GM23338 (cell line): ENCODE measurements at regions not wholly inside any gene's neighbourhood (a gene's known extent, or its start where the extent isn't known, plus 50 kb on each side); places are given as distances from the start of the nearest gene placed in this dataset.
"Not testable (repeated sequence)": the region's sequence is repeated elsewhere in the genome, so short reads cannot be mapped to it uniquely, and the experiment has no call there.

ENCODE experiments used
- ATAC-seq: fragments of 200-7000 bp; cut with Tn5 transposase; 3 replicates; pipeline ENCODE4 v1.9.1; 2020
- DNase-seq: peaks from one replicate; pipeline ENCODE4 v3.0.0-alpha.2; 2015; ENCODE audit warnings: low spot score
- H2AFZ ChIP-seq: fragments of 200-600 bp; sonication (generic); 2 replicates; pipeline ENCODE4 v1.8.0; 2016; ENCODE audit warnings: antibody characterized with exemption, mild to moderate bottlenecking, moderate library complexity
- H3F3A ChIP-seq: fragments of 200-600 bp; sonication (generic); replicated peaks from 2 replicates; pipeline ENCODE4 v1.8.0; 2017; ENCODE audit warnings: antibody characterized with exemption, mixed run types, low read depth
- H3K27ac ChIP-seq: fragments of 200-600 bp; sonication (generic); 2 replicates; pipeline ENCODE4 v1.6.1; 2016; ENCODE audit warnings: low read depth
- H3K27me3 ChIP-seq: fragments of 200-600 bp; sonication (generic); 2 replicates; pipeline ENCODE4 v1.8.0; 2016; ENCODE audit warnings: mild to moderate bottlenecking, mixed run types, moderate library complexity; ENCODE audit not compliant: insufficient read depth
- H3K36me3 ChIP-seq: fragments of 200-600 bp; sonication (generic); 2 replicates; pipeline ENCODE4 v1.8.0; 2016; ENCODE audit warnings: mild to moderate bottlenecking; ENCODE audit not compliant: insufficient read depth
- H3K4me1 ChIP-seq: fragments of 200-600 bp; sonication (generic); 2 replicates; pipeline ENCODE4 v1.8.0; 2016; ENCODE audit warnings: mild to moderate bottlenecking, moderate library complexity; ENCODE audit not compliant: insufficient read depth
- H3K4me2 ChIP-seq: fragments of 200-600 bp; sonication (generic); 2 replicates; pipeline ENCODE4 v1.7.1; 2017; ENCODE audit warnings: mixed run types
- H3K4me3 ChIP-seq: fragments of 200-600 bp; sonication (generic); 2 replicates; pipeline ENCODE4 v1.6.1; 2016; ENCODE audit warnings: mixed run types
- H3K79me2 ChIP-seq: fragments of 200-600 bp; sonication (generic); replicated peaks from 2 replicates; pipeline ENCODE4 v1.8.0; 2017; ENCODE audit warnings: mild to moderate bottlenecking; ENCODE audit not compliant: insufficient read depth
- H3K9me2 ChIP-seq: fragments of 200-600 bp; sonication (generic); 2 replicates; pipeline ENCODE4 v1.8.0; 2017; ENCODE audit not compliant: insufficient read depth
- H4K20me1 ChIP-seq: fragments of 200-600 bp; sonication (generic); replicated peaks from 2 replicates; pipeline ENCODE4 v1.8.0; 2017; ENCODE audit warnings: mild to moderate bottlenecking; ENCODE audit not compliant: insufficient read depth
- H3K27ac Mint-ChIP-seq: 2 replicates; pipeline ENCODE4 v1.8.0; 2020; ENCODE audit warnings: inconsistent platforms, mild to moderate bottlenecking, moderate library complexity, mixed read lengths
- H3K27me3 Mint-ChIP-seq: 3 replicates; pipeline ENCODE4 v1.8.0; 2022; ENCODE audit warnings: low read depth, mild to moderate bottlenecking, moderate library complexity, mixed read lengths, inconsistent platforms; ENCODE audit not compliant: insufficient read depth, poor library complexity
- H3K36me3 Mint-ChIP-seq: 3 replicates; pipeline ENCODE4 v1.8.0; 2021; ENCODE audit warnings: low read depth, mild to moderate bottlenecking, inconsistent platforms, moderate library complexity, mixed read lengths
- H3K4me1 Mint-ChIP-seq: 3 replicates; pipeline ENCODE4 v1.8.0; 2020; ENCODE audit warnings: mild to moderate bottlenecking, inconsistent platforms, mixed read lengths
- H3K4me3 Mint-ChIP-seq: 3 replicates; pipeline ENCODE4 v1.8.0; 2021; ENCODE audit warnings: moderate library complexity, mild to moderate bottlenecking, inconsistent platforms, mixed read lengths
- H3K9me3 Mint-ChIP-seq: 3 replicates; pipeline ENCODE4 v1.8.0; 2020; ENCODE audit warnings: moderate library complexity, mild to moderate bottlenecking, inconsistent platforms, mixed read lengths
- TF ChIP-seq, protein P1 (sequence below), 2 experiments: fragments of 200-600 bp in 1 of 2; sonication (generic) in 1 of 2; conservative IDR thresholded peaks; 2 replicates each; pipeline versions ENCODE4 v1.5.1 to v1.6.1; 2016 to 2017; ENCODE audit warnings: antibody characterized with exemption in 2 of 2, low read depth in 2 of 2, mild to moderate bottlenecking in 2 of 2, moderate library complexity in 1 of 2

- H3K4me3 Mint-ChIP-seq, H3K27me3 ChIP-seq, H3K27ac ChIP-seq, H2AFZ ChIP-seq, H3K36me3 ChIP-seq, H3K9me3 Mint-ChIP-seq, H3K4me1 Mint-ChIP-seq, H4K20me1 ChIP-seq, DNase-seq, H3K4me2 ChIP-seq, H3K27me3 Mint-ChIP-seq, H3K27ac Mint-ChIP-seq, H3K4me3 ChIP-seq, H3K9me2 ChIP-seq, H3K79me2 ChIP-seq, ATAC-seq, H3K4me1 ChIP-seq, H3K36me3 Mint-ChIP-seq, H3F3A ChIP-seq: not testable (repeated sequence)
Measured at GRCh38 chr9:67635067-67635466, 223.7 kb upstream of the ANKRD20A1 start.

- ATAC-seq: peak; percentile 75
- not testable (repeated sequence) for H3K36me3 Mint-ChIP-seq, H3K4me1 Mint-ChIP-seq, H3K4me3 Mint-ChIP-seq, H3K4me2 ChIP-seq, H3K4me1 ChIP-seq, H3K9me2 ChIP-seq, H3K27ac Mint-ChIP-seq, H3K79me2 ChIP-seq, DNase-seq, H3K36me3 ChIP-seq, H3F3A ChIP-seq, H3K9me3 Mint-ChIP-seq, H3K27ac ChIP-seq, H2AFZ ChIP-seq, H3K27me3 ChIP-seq, H4K20me1 ChIP-seq, H3K27me3 Mint-ChIP-seq, H3K4me3 ChIP-seq
- TF ChIP-seq, protein P1, sequence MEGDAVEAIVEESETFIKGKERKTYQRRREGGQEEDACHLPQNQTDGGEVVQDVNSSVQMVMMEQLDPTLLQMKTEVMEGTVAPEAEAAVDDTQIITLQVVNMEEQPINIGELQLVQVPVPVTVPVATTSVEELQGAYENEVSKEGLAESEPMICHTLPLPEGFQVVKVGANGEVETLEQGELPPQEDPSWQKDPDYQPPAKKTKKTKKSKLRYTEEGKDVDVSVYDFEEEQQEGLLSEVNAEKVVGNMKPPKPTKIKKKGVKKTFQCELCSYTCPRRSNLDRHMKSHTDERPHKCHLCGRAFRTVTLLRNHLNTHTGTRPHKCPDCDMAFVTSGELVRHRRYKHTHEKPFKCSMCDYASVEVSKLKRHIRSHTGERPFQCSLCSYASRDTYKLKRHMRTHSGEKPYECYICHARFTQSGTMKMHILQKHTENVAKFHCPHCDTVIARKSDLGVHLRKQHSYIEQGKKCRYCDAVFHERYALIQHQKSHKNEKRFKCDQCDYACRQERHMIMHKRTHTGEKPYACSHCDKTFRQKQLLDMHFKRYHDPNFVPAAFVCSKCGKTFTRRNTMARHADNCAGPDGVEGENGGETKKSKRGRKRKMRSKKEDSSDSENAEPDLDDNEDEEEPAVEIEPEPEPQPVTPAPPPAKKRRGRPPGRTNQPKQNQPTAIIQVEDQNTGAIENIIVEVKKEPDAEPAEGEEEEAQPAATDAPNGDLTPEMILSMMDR (conservative IDR thresholded peaks at IDR 0.05; ENCODE audit: low read depth in 2 of 2): 0 out of 4 replicates have a peak, but pooled peaks of 1 of the 2 experiments have one; percentile 3
Measured at GRCh38 chr9:67611900-67612299, 246.8 kb upstream of the ANKRD20A1 start.

- H4K20me1 ChIP-seq, H3K4me3 Mint-ChIP-seq, H3F3A ChIP-seq, H3K9me2 ChIP-seq, H3K9me3 Mint-ChIP-seq, H3K27ac Mint-ChIP-seq, H3K27me3 Mint-ChIP-seq, ATAC-seq, H3K4me1 Mint-ChIP-seq, H3K4me2 ChIP-seq, H3K79me2 ChIP-seq, H3K4me1 ChIP-seq, H3K4me3 ChIP-seq, H3K27me3 ChIP-seq, H3K36me3 Mint-ChIP-seq, H2AFZ ChIP-seq, H3K36me3 ChIP-seq, DNase-seq, H3K27ac ChIP-seq: not testable (repeated sequence)
Measured at GRCh38 chr9:67609872-67610271, 248.9 kb upstream of the ANKRD20A1 start.

- H3K27me3 ChIP-seq, H3K27ac ChIP-seq, H3F3A ChIP-seq, H2AFZ ChIP-seq, H3K79me2 ChIP-seq, H3K36me3 Mint-ChIP-seq, DNase-seq, H3K27me3 Mint-ChIP-seq, H4K20me1 ChIP-seq, H3K4me1 Mint-ChIP-seq, H3K9me2 ChIP-seq, H3K4me3 Mint-ChIP-seq, H3K27ac Mint-ChIP-seq, H3K36me3 ChIP-seq, H3K4me2 ChIP-seq, H3K4me1 ChIP-seq, H3K4me3 ChIP-seq, H3K9me3 Mint-ChIP-seq, ATAC-seq: not testable (repeated sequence)
Measured at GRCh38 chr9:67609435-67609834, 249.3 kb upstream of the ANKRD20A1 start.

DNA sequence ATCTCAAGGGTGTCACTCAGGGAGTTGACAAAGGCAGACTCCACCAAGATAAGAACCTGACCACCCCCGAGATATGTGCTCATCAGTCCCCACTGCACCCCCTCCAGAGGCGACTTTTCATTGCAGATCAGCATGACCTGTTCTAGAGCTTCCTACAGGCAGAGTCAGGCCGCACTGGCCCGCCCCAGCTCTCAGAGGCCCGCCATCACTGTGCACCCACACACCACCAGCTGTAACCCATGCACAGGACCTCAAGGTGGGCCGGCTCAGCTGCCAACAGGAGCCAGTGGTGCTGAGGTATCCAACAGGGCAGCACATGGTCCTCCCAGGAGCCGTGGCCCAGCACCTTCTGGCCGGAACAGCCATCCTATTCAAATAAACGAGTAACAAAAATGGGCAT lies 253.6 kb upstream of the ANKRD20A1 start:
- not testable (repeated sequence) for ATAC-seq

DNA sequence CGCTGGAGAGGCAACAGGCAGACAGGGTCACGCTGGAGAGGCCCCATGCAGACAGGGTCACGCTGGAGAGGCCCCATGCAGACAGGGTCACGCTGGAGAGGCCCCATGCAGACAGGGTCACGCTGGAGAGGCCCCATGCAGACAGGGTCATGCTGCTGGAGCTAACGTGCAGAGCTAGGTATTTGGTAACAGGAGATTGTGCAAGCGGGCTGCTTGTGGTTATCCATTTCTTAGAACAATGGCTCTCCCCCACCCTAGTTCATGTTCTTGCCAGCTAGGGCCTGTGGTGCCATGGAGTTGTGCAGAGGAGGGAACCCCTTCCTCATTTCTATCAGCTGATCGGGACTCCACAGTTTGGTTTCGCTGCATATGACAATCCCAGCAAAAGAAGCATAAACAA lies 255.1 kb upstream of the ANKRD20A1 start:
- H3K4me3 ChIP-seq, ATAC-seq, H3K79me2 ChIP-seq, H3K27ac ChIP-seq, H3K4me3 Mint-ChIP-seq, H3K27me3 Mint-ChIP-seq, H3K27ac Mint-ChIP-seq, H3F3A ChIP-seq, H3K4me1 ChIP-seq, H3K27me3 ChIP-seq, H3K9me3 Mint-ChIP-seq, H2AFZ ChIP-seq, H4K20me1 ChIP-seq, DNase-seq, H3K4me2 ChIP-seq, H3K36me3 ChIP-seq, H3K36me3 Mint-ChIP-seq, H3K9me2 ChIP-seq, H3K4me1 Mint-ChIP-seq: not testable (repeated sequence)

More for the DNA sequence above, 253.6 kb upstream of the ANKRD20A1 start:
- H3K9me3 Mint-ChIP-seq, H3K27ac ChIP-seq, H3K27me3 ChIP-seq, H3K79me2 ChIP-seq, H2AFZ ChIP-seq, H3K4me1 Mint-ChIP-seq, H3K36me3 Mint-ChIP-seq, H3K4me1 ChIP-seq, H3K27ac Mint-ChIP-seq, H3K4me2 ChIP-seq, DNase-seq, H3K27me3 Mint-ChIP-seq, H3K4me3 ChIP-seq, H3K4me3 Mint-ChIP-seq, H3F3A ChIP-seq, H4K20me1 ChIP-seq, H3K36me3 ChIP-seq, H3K9me2 ChIP-seq: not testable (repeated sequence)
